HUES6 (cell line): ENCODE measurements at regions not wholly inside any gene's neighbourhood (a gene's known extent, or its start where the extent isn't known, plus 50 kb on each side); places are given as distances from the start of the nearest gene placed in this dataset.

Experiments used
- H3K27ac ChIP-seq: 2 replicates; pipeline ENCODE4 v1.7.0; 2013; ENCODE audit warnings: low read depth, mild to moderate bottlenecking, low read length, inconsistent platforms
- H3K27me3 ChIP-seq: 2 replicates; pipeline ENCODE4 v1.6.1; 2013; ENCODE audit warnings: low read length; ENCODE audit not compliant: control insufficient read depth, insufficient read depth
- H3K36me3 ChIP-seq: 2 replicates; pipeline ENCODE4 v1.6.1; 2013; ENCODE audit warnings: low read length; ENCODE audit not compliant: control insufficient read depth, insufficient read depth
- H3K4me1 ChIP-seq: 2 replicates; pipeline ENCODE4 v1.6.1; 2013; ENCODE audit warnings: low read length; ENCODE audit not compliant: control insufficient read depth, insufficient read depth
- H3K4me3 ChIP-seq: 2 replicates; pipeline ENCODE4 v1.5.1; 2013; ENCODE audit warnings: low read depth, low read length
- H3K9ac ChIP-seq: one replicate; pipeline ENCODE4 v1.6.1; 2013; ENCODE audit warnings: mild to moderate bottlenecking, low read length
- H3K9me3 ChIP-seq: 2 replicates; pipeline ENCODE4 v1.6.1; 2013; ENCODE audit warnings: low read depth, low read length; ENCODE audit not compliant: control insufficient read depth, insufficient read depth

DNA sequence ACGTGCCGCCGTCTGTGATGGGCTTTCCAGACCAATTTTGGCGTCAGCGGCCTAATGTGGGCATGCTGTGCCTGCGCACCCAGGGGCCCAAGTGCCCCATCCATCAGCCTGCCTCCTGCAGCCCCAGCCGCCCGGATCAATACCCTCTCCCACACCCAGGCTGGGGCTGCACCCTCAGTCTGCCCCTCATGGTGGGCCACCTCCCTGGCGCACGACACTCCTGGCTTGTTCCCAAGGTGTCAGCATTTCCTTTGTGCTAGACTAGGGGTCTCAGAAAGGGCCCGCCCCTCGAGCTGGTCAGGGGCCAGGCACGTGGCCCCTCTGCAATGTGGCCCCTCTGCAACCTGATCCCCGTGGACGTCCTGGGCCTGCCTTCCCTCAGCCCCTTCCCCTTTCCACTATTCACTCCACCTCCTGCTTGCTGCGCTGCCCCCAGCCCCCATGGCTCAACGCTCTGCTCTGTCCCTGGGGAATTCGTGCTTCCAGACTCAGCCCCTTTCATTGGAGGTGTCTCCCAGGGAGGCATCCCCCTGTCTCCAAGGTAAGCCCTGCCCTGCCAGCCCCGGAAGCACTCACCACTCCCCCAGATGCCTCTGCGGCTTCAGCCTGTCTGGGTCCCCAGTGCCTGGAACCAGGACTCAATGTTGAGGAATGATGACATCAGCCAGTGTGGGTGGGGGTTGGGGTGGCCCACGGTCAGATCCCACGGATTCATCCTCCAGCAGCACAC lies 130.8 kb downstream of the HMX1 start:
- Histone ChIP-seq H3K4me3 (no peak overlapping the region), H3K36me3 (no peaks in the 10 kb centered on the region), H3K9me3 (no peaks in the 10 kb centered on the region), H3K4me1 (peaks cover 3% of the 10 kb centered on the region; the same call in 1 of the 2 replicates), H3K9ac (no peak overlapping the region), H3K27ac (no peak overlapping the region), H3K27me3 (no peaks in the 10 kb centered on the region)

DNA sequence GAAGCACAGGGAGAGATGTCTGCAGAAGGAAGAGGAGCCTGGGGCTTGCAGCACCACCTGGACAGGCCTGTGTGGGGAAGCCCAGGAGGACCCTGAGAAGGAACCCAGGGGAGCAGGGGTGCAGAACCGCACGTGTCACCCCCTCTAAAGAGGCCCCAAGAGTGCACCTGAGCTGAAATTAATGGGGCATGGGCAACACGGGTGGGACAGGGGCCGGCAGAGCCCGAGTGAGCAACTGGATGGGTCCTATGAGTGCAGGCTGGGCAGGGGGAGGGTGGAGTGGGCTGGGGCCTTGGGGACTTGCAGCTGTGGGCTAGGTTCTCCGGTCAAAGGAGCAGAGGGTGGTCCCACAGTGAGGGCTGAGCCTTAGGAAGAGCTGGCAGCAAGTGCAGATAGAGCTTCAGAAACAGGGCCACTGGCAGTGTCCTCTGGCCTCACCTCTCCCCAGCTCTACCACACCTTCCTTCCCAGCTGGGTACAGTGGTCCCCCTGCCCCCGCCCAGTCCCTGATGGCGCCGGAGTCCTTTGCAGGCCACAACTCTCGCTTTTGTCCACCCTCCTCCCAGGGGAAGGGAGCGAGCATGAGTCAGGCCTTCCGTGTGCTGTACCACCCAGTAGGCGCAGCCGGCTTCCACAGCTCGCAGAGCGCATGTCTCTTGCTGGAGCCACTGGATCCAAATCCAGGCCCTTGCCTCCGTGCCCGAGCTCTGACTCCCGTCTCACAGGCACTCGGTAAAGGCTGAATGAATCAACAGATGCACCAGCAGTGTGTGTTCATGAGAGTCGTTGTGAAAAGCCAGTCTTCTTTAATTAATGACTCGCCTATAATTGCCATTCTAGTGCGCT lies 131.6 kb downstream of the HMX1 start:
- no peaks in the 10 kb centered on the region for H3K27me3 ChIP-seq
- H3K4me3 ChIP-seq = no peak overlapping the region
- peaks cover 3% of the 10 kb centered on the region; the same call in 1 of the 2 replicates for H3K4me1 ChIP-seq
- no peaks in the 10 kb centered on the region for H3K9me3 ChIP-seq
- H3K27ac ChIP-seq = no peak overlapping the region
- no peak overlapping the region for H3K9ac ChIP-seq
- H3K36me3 ChIP-seq = no peaks in the 10 kb centered on the region

GRCh38 chr4:8739317-8739716 lies 132.3 kb downstream of the HMX1 start:
- H3K27me3 ChIP-seq = no peaks in the 10 kb centered on the region
- peaks cover 3% of the 10 kb centered on the region; the same call in 1 of the 2 replicates for H3K4me1 ChIP-seq
- no peak overlapping the region for H3K27ac ChIP-seq
- H3K4me3 ChIP-seq = no peak overlapping the region
- no peaks in the 10 kb centered on the region for H3K36me3 ChIP-seq
- H3K9ac ChIP-seq = no peak overlapping the region
- peaks cover 6% of the 10 kb centered on the region for H3K9me3 ChIP-seq

DNA sequence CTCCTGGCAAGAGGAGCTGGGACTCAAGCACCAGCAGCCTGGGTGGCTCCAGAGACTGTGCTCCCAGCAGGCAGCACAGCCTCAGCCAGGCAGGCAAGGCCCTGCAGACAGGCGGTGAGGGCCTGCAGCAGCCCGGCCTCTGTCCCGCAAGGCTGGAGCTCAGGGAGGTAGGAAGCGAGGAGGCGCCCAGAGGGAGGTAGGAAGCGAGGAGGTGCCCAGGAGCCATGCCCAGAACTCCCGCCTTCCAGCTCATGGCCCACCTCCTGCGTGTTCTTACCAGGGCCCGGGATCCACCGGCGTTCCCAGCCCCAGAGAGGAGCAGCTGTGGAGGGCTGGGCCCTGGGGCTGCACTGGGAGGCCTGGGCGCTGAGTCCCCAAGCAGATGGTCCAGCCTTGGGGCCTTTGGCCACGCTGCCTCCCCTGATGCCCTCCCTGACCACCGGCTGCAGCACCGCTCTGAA lies 133.1 kb downstream of the HMX1 start:
- H3K27ac ChIP-seq = no peak overlapping the region
- no peaks in the 10 kb centered on the region for H3K27me3 ChIP-seq
- no peak overlapping the region for H3K4me3 ChIP-seq
- peaks cover 3% of the 10 kb centered on the region; the same call in 1 of the 2 replicates for H3K4me1 ChIP-seq
- no peak overlapping the region for H3K9ac ChIP-seq
- peaks cover 11% of the 10 kb centered on the region for H3K9me3 ChIP-seq
- no peaks in the 10 kb centered on the region for H3K36me3 ChIP-seq

DNA sequence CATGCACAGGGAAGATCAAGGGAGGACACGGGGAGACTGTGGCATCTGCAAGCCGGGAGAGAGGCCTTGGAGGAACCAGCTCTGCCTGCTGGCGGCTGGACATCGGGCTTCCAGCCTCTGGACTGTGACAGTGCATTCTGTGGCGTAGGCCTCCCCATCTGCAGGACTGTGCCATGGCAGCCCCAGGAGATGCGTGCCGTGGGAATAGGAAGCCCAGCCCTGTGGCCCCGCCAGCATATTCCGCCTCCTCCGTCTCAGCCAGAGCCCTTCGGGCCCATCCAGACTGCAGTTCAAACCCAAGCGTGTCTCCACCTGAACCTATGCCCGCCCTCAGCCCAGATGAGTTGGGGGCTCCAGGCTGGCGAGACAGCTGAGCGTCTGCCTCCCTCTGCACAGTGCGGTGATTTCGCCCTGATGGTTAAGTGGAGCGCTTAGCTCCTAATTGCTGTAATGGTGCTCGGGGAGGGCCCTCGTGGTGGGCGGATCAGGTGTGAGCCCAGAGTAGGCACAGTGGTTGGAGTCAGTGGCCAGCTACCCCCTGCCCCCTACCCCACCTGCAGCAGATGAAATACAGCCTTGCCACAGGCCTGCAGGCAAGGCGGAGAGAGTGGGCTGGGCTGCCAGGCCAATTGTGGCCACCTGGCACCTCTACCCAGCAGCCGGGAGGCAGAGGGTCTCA lies 133.9 kb downstream of the HMX1 start:
- no peak overlapping the region for H3K27ac ChIP-seq
- no peaks in the 10 kb centered on the region for H3K27me3 ChIP-seq
- peaks cover 17% of the 10 kb centered on the region for H3K9me3 ChIP-seq
- H3K4me1 ChIP-seq = peaks cover 3% of the 10 kb centered on the region; the same call in 1 of the 2 replicates
- no peak overlapping the region for H3K9ac ChIP-seq
- H3K36me3 ChIP-seq = no peaks in the 10 kb centered on the region
- no peak overlapping the region for H3K4me3 ChIP-seq

DNA sequence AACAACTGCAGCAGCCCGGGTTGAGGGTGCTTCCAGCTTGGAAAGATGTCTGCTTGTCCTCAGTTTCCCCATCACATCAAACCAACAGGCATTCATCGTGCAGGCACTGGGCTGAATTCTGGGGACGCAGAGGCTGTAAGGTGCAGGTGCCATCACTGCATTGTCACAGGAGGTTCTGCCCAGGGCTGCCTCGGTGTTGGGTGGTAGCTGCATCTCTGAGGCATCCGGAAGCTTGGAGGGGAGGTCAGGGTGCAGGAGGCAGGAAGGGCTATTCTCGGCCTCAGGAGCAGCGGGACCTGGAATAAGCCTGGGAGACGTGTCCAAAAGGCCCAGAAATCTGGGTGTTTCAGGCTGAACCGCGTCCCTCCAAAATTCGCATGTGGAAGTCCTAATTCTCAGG lies 134.6 kb downstream of the HMX1 start:
- Histone ChIP-seq H3K27ac (no peak overlapping the region), H3K4me3 (no peak overlapping the region), H3K36me3 (no peaks in the 10 kb centered on the region), H3K4me1 (peaks cover 3% of the 10 kb centered on the region; the same call in 1 of the 2 replicates), H3K9me3 (peaks cover 17% of the 10 kb centered on the region), H3K27me3 (no peaks in the 10 kb centered on the region), H3K9ac (no peak overlapping the region)

DNA sequence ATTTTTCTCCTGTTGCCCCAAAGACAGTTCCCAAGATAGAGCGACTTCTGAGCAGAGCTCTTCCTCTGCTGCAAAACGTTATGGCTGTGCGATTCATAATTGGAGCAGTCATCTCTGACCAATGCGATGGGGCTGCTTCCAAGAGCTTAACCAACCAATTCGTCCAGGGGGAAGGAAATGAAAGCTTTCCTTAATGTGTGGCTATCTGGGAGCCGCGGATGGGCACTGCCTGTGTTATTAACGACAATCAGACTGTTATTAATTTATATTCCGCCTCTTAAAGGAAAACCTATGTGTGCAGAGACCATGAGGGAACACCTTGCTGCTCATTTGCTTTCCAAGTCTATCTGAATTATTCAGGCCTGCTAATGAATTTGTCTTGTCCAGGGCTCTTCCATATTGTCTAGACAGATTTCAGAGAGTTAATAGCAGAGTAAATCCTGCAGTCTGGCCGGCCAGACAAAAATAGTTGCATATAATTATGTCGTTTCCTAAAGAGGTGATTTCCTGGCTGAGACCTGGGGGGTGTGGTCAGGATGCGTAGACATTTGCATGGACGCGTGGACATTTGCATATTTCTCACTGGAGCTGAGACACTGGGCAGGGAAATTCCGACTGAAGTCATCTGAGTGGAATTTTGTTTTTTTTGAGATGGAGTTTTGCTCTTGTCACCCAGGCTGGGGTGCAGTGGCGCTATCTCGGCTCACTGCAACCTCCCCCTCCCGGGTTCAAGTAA lies 135.4 kb downstream of the HMX1 start:
- Histone ChIP-seq H3K36me3 (no peaks in the 10 kb centered on the region), H3K4me3 (no peak overlapping the region), H3K9me3 (peaks cover 17% of the 10 kb centered on the region), H3K27me3 (no peaks in the 10 kb centered on the region), H3K4me1 (peaks cover 3% of the 10 kb centered on the region; the same call in 1 of the 2 replicates), H3K27ac (no peak overlapping the region), H3K9ac (no peak overlapping the region)

GRCh38 chr4:8735236-8736089 lies 136.2 kb downstream of the HMX1 start:
- Histone ChIP-seq H3K9me3 (peaks cover 17% of the 10 kb centered on the region), H3K27me3 (no peaks in the 10 kb centered on the region), H3K27ac (no peak overlapping the region), H3K9ac (no peak overlapping the region), H3K4me3 (no peak overlapping the region), H3K4me1 (no peaks in the 10 kb centered on the region), H3K36me3 (no peaks in the 10 kb centered on the region)

- Histone ChIP-seq H3K4me1 (no peaks in the 10 kb centered on the region), H3K27ac (no peak overlapping the region), H3K36me3 (no peaks in the 10 kb centered on the region), H3K4me3 (no peak overlapping the region), H3K27me3 (no peaks in the 10 kb centered on the region), H3K9me3 (peaks cover 17% of the 10 kb centered on the region), H3K9ac (no peak overlapping the region)
Observed at GRCh38 chr4:8732681-8733243, 138.9 kb downstream of the HMX1 start.
